ENCODE measurements at regions not wholly inside any gene's neighbourhood (a gene's known extent, or its start where the extent isn't known, plus 50 kb on each side); places are given as distances from the start of the nearest gene placed in this dataset.
A peak's percentile ranks its signal among the peaks of the same experiment; 100 is the strongest.
"Not testable (repeated sequence)": the region's sequence is repeated elsewhere in the genome, so short reads cannot be mapped to it uniquely, and the experiment has no call there.

GRCh38 chr20:24840121-24840713 lies 108.9 kb upstream of the CST7 start:
- DNase-seq = no peak

GRCh38 chr20:24842274-24842917 lies 106.7 kb upstream of the CST7 start:
- DNase-seq = no peak

GRCh38 chr20:24842918-24843715 lies 106.0 kb upstream of the CST7 start:
- peak; percentile 4 for DNase-seq

- DNase-seq = no peak
Observed at GRCh38 chr20:24850176-24850575, 98.9 kb upstream of the CST7 start.

GRCh38 chr20:24851346-24852019 lies 97.6 kb upstream of the CST7 start:
- no peak for DNase-seq

- no peak for DNase-seq
Observed at GRCh38 chr20:24853916-24854315, 95.2 kb upstream of the CST7 start.

- no peak for DNase-seq
Observed at GRCh38 chr20:24855848-24856247, 93.2 kb upstream of the CST7 start.

GRCh38 chr20:24858500-24858899 lies 90.6 kb upstream of the CST7 start:
- not testable (repeated sequence) for DNase-seq

- no peak for DNase-seq
Observed at GRCh38 chr20:24859539-24859938, 89.5 kb upstream of the CST7 start.

GRCh38 chr20:24862186-24862585 lies 86.9 kb upstream of the CST7 start:
- DNase-seq = no peak

- no peak for DNase-seq
Observed at GRCh38 chr20:24862606-24863005, 86.5 kb upstream of the CST7 start.

GRCh38 chr20:24863356-24863755 lies 85.7 kb upstream of the CST7 start:
- DNase-seq = no peak

GRCh38 chr20:24866008-24866407 lies 83.1 kb upstream of the CST7 start:
- no peak for DNase-seq

GRCh38 chr20:24866742-24867141 lies 82.3 kb upstream of the CST7 start:
- no peak for DNase-seq

GRCh38 chr20:24867556-24867955 lies 81.5 kb upstream of the CST7 start:
- no peak for DNase-seq

GRCh38 chr20:24868396-24868927 lies 80.6 kb upstream of the CST7 start:
- DNase-seq = no peak

GRCh38 chr20:24868959-24869358 lies 80.1 kb upstream of the CST7 start:
- no peak for DNase-seq

- DNase-seq = no peak
Observed at GRCh38 chr20:24870057-24870456, 79.0 kb upstream of the CST7 start.

GRCh38 chr20:24870881-24871280 lies 78.2 kb upstream of the CST7 start:
- no peak for DNase-seq

- DNase-seq = no peak
Observed at GRCh38 chr20:24871480-24872213, 77.4 kb upstream of the CST7 start.

GRCh38 chr20:24872291-24873024 lies 76.6 kb upstream of the CST7 start:
- DNase-seq = no peak

All from NCI-H748 treated with DMSO at 0.1 percent for 48 hours (cell line).